ENCODE measurements at regions not wholly inside any gene's neighbourhood (a gene's known extent, or its start where the extent isn't known, plus 50 kb on each side); places are given as distances from the start of the nearest gene placed in this dataset.

DNA sequence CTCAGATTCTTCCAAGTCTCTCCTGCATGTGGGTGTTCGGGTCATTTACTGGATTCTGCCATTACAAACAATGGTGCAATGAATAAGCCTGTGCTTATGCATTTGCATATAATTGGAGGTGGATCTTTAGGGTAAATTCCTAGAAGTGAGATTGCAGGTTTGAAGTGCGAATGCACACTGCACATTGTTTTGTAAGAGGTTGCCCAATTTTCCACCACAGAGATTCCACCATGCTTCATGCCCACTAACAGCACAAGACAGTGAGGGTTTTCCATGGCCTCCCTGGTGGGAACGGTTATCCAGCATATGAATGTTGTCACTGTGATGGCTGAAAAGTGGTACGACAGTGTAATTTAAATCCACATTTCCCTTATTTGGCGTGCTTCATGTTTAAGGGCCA, 178.8 kb upstream of the PMEPA1 start:
- DNase-seq (ENCODE audit: insufficient read length, low spot score) (no peak), FAIRE-seq (no peak)
- TF ChIP-seq, protein P1, sequence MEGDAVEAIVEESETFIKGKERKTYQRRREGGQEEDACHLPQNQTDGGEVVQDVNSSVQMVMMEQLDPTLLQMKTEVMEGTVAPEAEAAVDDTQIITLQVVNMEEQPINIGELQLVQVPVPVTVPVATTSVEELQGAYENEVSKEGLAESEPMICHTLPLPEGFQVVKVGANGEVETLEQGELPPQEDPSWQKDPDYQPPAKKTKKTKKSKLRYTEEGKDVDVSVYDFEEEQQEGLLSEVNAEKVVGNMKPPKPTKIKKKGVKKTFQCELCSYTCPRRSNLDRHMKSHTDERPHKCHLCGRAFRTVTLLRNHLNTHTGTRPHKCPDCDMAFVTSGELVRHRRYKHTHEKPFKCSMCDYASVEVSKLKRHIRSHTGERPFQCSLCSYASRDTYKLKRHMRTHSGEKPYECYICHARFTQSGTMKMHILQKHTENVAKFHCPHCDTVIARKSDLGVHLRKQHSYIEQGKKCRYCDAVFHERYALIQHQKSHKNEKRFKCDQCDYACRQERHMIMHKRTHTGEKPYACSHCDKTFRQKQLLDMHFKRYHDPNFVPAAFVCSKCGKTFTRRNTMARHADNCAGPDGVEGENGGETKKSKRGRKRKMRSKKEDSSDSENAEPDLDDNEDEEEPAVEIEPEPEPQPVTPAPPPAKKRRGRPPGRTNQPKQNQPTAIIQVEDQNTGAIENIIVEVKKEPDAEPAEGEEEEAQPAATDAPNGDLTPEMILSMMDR (IDR thresholded peaks at IDR 0.05; ENCODE audit: insufficient read depth, missing control alignments): no peak

- FAIRE-seq: no peak
- no peak for DNase-seq (ENCODE audit: insufficient read length, low spot score)
- TF ChIP-seq, protein P1 (IDR thresholded peaks at IDR 0.05; ENCODE audit: insufficient read depth, missing control alignments): no peak
These were observed 175.1 kb upstream of the PMEPA1 start for GRCh38 chr20:57884956-57885355.

DNA sequence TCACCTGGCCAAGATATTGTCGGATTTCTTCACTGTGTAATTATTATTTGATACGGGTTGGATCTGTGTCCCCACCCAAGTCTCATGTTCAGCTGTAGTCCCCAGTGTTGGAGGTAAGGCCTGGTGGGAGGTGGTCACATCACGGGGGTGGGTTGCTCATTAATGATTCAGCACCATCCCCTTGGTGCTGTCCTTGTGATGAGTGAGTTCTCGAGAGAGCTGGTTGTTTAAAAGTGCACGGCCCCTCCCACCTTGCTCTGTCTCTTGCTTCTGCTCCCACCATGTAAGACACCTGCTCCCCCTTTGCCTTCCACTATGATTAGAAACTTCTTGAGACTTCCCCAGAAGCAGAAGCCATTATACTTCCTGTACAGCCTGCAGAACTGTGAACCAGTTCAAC, 173.9 kb upstream of the PMEPA1 start:
- TF ChIP-seq, protein P1 (IDR thresholded peaks at IDR 0.05; ENCODE audit: insufficient read depth, missing control alignments): no peak
- FAIRE-seq (no peak), DNase-seq (ENCODE audit: insufficient read length, low spot score) (no peak)

- TF ChIP-seq, protein P1 (IDR thresholded peaks at IDR 0.05; ENCODE audit: insufficient read depth, missing control alignments): no peak
- FAIRE-seq (no peak), DNase-seq (ENCODE audit: insufficient read length, low spot score) (no peak)
These were observed 173.4 kb upstream of the PMEPA1 start for GRCh38 chr20:57883224-57883623.

DNA sequence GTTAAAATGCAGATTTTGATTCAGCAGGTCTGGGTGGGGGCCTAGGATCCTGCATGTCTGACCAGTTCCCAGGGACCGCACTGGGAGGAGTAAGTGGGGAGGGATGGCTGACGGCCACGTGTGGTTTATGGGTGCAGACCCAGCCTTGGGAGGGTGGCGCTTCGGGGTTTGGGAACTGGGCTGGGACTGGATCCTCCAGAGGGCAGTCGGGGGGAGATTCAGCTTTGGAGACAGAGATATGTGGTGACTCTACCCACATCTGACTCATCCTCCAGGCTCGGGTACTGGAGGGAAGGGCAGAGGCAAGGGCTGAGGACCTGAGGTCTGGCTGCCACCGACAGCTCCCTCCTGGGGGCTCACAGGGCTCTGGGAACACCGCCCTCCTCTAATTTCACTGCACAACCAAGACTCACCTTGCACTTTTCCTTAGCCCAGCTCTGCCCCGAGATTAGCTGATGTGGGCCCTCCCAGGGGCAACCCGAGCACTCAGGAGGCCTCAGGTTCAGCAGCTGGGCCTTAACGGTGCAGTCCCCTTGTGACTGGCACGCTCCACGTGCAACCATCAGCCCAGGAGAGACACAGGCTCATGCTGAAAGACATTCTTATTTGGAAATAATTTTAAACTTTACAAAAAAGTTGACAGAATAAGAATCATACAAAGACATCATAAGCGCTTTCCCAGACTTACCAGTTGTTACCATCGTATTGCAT, 172.8 kb upstream of the PMEPA1 start:
- FAIRE-seq (no peak), DNase-seq (ENCODE audit: insufficient read length, low spot score) (no peak)
- TF ChIP-seq, protein P1 (IDR thresholded peaks at IDR 0.05; ENCODE audit: insufficient read depth, missing control alignments): no peak

- DNase-seq (ENCODE audit: insufficient read length, low spot score) (no peak), FAIRE-seq (no peak)
- TF ChIP-seq, protein P1 (IDR thresholded peaks at IDR 0.05; ENCODE audit: insufficient read depth, missing control alignments): no peak
These were observed 171.9 kb upstream of the PMEPA1 start for GRCh38 chr20:57881466-57882385.

DNA sequence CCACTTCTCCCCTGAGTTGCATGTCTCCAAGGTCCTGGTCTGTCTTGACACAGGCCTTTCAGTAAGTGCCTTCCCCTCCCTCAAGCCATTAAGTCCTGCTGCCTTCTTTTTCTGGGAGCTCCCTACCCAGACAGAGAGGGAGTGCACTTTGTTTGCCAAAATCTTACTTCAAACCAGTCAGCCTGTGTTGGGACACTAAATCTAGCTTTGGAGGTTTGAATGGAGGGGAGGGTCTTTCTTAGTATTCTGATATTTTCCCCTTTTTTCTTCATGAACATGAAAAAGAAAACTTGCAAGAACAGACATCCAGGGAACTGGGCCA, 170.7 kb upstream of the PMEPA1 start:
- DNase-seq (ENCODE audit: insufficient read length, low spot score) (no peak), FAIRE-seq (no peak)
- TF ChIP-seq, protein P1 (IDR thresholded peaks at IDR 0.05; ENCODE audit: insufficient read depth, missing control alignments): no peak
